ENCODE measurements at regions not wholly inside any gene's neighbourhood (a gene's known extent, or its start where the extent isn't known, plus 50 kb on each side); places are given as distances from the start of the nearest gene placed in this dataset.

- DNase-seq (ENCODE audit: low read depth) (peak; percentile 68), FAIRE-seq (no peak)
- no peaks in the 10 kb centered on the region for H3K36me3 ChIP-seq (ENCODE audit: control insufficient read depth, insufficient read depth, low read length)
- no peak overlapping the region for H3K4me3 ChIP-seq (ENCODE audit: low read depth, low read length)
- no peak for TF ChIP-seq CTCF (IDR thresholded peaks at IDR 0.05; ENCODE audit: insufficient read depth, low read length, severe bottlenecking)
- H3K27me3 ChIP-seq (ENCODE audit: control insufficient read depth, insufficient read depth, low read length), result no peaks in the 10 kb centered on the region
These were observed 86.8 kb upstream of the ARHGAP29 start for GRCh38 chr1:94324178-94324544.

GRCh38 chr1:94323311-94324177, 86.2 kb upstream of the ARHGAP29 start:
- FAIRE-seq (no peak), DNase-seq (ENCODE audit: low read depth) (no peak)
- no peaks in the 10 kb centered on the region for H3K27me3 ChIP-seq (ENCODE audit: control insufficient read depth, insufficient read depth, low read length)
- H3K36me3 ChIP-seq (ENCODE audit: control insufficient read depth, insufficient read depth, low read length), result no peaks in the 10 kb centered on the region
- no peak for TF ChIP-seq CTCF (IDR thresholded peaks at IDR 0.05; ENCODE audit: insufficient read depth, low read length, severe bottlenecking)
- H3K4me3 ChIP-seq (ENCODE audit: low read depth, low read length), result no peak overlapping the region

DNA sequence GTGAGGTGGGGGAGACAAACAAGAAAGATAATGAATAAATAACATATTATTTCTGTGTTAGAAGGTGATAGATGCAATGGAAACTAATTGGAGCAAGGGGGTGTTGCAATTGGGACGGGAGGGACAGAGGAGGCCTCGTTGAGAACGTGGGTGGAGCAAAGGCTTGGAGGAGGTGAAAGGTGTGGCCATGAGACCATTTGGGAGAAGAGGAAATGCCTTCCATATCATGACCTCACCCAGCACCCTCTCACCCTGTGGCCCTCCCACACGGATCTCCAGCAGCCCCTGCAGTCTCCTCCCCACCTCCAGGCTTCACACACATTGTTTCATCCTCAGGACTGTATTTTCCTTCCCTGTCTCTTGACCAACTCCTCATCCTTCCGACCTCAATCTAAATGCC, 85.3 kb upstream of the ARHGAP29 start:
- Histone ChIP-seq H3K36me3 (ENCODE audit: control insufficient read depth, insufficient read depth, low read length) (no peaks in the 10 kb centered on the region), H3K27me3 (ENCODE audit: control insufficient read depth, insufficient read depth, low read length) (no peaks in the 10 kb centered on the region), H3K4me3 (ENCODE audit: low read depth, low read length) (no peak overlapping the region)
- DNase-seq (ENCODE audit: low read depth) (peak; percentile 80), FAIRE-seq (no peak)
- no peak for TF ChIP-seq CTCF (IDR thresholded peaks at IDR 0.05; ENCODE audit: insufficient read depth, low read length, severe bottlenecking)

- Histone ChIP-seq H3K27me3 (ENCODE audit: control insufficient read depth, insufficient read depth, low read length) (no peaks in the 10 kb centered on the region), H3K4me3 (ENCODE audit: low read depth, low read length) (no peak overlapping the region), H3K36me3 (ENCODE audit: control insufficient read depth, insufficient read depth, low read length) (no peaks in the 10 kb centered on the region)
- no peak for DNase-seq (ENCODE audit: low read depth)
- FAIRE-seq, result no peak
- no peak for TF ChIP-seq CTCF (IDR thresholded peaks at IDR 0.05; ENCODE audit: insufficient read depth, low read length, severe bottlenecking)
These were observed 84.3 kb upstream of the ARHGAP29 start for GRCh38 chr1:94321662-94322061.

DNA sequence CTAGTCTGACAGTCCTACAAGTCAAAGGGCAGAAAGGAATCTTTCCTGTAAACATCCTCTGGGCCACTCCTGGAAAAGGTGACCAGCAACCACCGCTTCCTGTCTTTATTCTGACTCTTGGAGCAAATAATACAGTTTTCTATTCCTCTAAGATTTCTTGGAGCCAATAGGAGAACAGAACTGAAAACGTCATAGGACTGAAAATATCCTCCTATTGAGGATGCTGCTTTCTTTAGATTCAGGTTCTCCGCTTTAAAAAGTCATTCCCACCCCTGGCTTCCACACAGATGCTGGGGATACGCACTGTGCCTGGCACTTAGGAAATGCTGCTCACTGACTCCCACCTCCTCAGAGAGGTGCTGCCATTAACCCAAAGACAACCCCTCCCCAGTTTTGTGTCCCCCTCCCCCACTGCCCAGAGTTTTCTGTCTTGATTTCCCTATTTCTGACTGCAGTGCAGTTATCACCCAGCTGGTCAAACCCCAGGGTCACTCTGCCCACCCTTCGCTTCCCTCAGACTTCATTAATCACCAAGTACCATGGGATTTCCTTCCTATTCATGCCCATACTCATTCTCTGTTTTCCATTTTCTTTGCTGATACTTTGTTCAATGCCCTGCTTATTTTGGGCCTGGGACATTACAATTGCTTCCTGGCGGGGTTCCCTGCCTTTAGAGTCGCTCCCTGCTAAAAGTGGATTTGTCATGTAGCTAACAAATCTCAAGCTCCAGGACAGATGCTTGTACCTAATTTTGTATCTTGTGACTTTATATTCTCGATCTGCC, 82.1 kb upstream of the ARHGAP29 start:
- no peak for TF ChIP-seq CTCF (IDR thresholded peaks at IDR 0.05; ENCODE audit: insufficient read depth, low read length, severe bottlenecking)
- no peak for FAIRE-seq
- no peak overlapping the region for H3K4me3 ChIP-seq (ENCODE audit: low read depth, low read length)

More for the DNA sequence above, 82.1 kb upstream of the ARHGAP29 start:
- Histone ChIP-seq H3K27me3 (ENCODE audit: control insufficient read depth, insufficient read depth, low read length) (no peaks in the 10 kb centered on the region), H3K36me3 (ENCODE audit: control insufficient read depth, insufficient read depth, low read length) (no peaks in the 10 kb centered on the region)
- DNase-seq (ENCODE audit: low read depth), result no peak
